Liver (tissue), 8 donors: ENCODE measurements at regions not wholly inside any gene's neighbourhood (a gene's known extent, or its start where the extent isn't known, plus 50 kb on each side); places are given as distances from the start of the nearest gene placed in this dataset.

Source experiments
- DNase-seq: peaks from one replicate; pipeline ENCODE4 v3.0.0-alpha.2; 2017; ENCODE audit warnings: low spot score
- H3K27ac ChIP-seq, 2 donors: one replicate each; pipeline ENCODE4 v1.7.0; 2013; ENCODE audit warnings: inconsistent platforms in 2 of 2, low read length in 2 of 2, control low read depth in 1 of 2, low read depth in 1 of 2, mild to moderate bottlenecking in 1 of 2
- H3K27me3 ChIP-seq, 4 donors: one replicate each; pipeline versions ENCODE4 v1.6.1 to v1.7.0; 2013; ENCODE audit warnings: low read length in 3 of 4, inconsistent platforms in 1 of 4, mild to moderate bottlenecking in 1 of 4, moderate library complexity in 1 of 4; ENCODE audit not compliant: control insufficient read depth in 4 of 4, insufficient read depth in 4 of 4
- H3K36me3 ChIP-seq, 4 donors: one replicate each; pipeline versions ENCODE4 v1.6.1 to v1.7.0; 2013; ENCODE audit warnings: low read length in 3 of 4, mild to moderate bottlenecking in 3 of 4, low read depth in 1 of 4, moderate library complexity in 1 of 4; ENCODE audit not compliant: control insufficient read depth in 4 of 4, insufficient read depth in 3 of 4
- H3K4me1 ChIP-seq, 4 donors: one replicate each; pipeline versions ENCODE4 v1.6.1 to v1.7.0; 2013; ENCODE audit warnings: low read length in 3 of 4, mild to moderate bottlenecking in 3 of 4, moderate library complexity in 1 of 4; ENCODE audit not compliant: control insufficient read depth in 4 of 4, insufficient read depth in 4 of 4
- H3K4me3 ChIP-seq, 3 donors: one replicate each; pipeline versions ENCODE4 v1.6.1 to v1.7.0; 2013; ENCODE audit warnings: low read length in 3 of 3, control low read depth in 1 of 3, low read depth in 1 of 3, mild to moderate bottlenecking in 1 of 3
- H3K9ac ChIP-seq, 2 donors: one replicate each; pipeline ENCODE4 v1.7.0; 2013; ENCODE audit warnings: low read length in 2 of 2, mild to moderate bottlenecking in 2 of 2, moderate library complexity in 2 of 2, control low read depth in 1 of 2, low read depth in 1 of 2
- H3K9me3 ChIP-seq, 4 donors: one replicate each; pipeline versions ENCODE4 v1.6.1 to v1.7.0; 2013; ENCODE audit warnings: low read length in 3 of 4; ENCODE audit not compliant: control insufficient read depth in 4 of 4
- EGR1 ChIP-seq, 2 donors: IDR thresholded peaks; 2 replicates each; pipeline ENCODE4 v1.6.1; 2016 to 2018; ENCODE audit warnings: antibody characterized with exemption in 2 of 2, low read depth in 2 of 2
- FOXA2 ChIP-seq: IDR thresholded peaks from 2 replicates; pipeline ENCODE4 v1.6.1; 2016; ENCODE audit warnings: antibody characterized with exemption
- HNF4A ChIP-seq, 2 donors: conservative IDR thresholded peaks; 2 replicates each; pipeline ENCODE4 v1.6.1; 2016; ENCODE audit warnings: antibody characterized with exemption in 2 of 2, mild to moderate bottlenecking in 2 of 2
- HNF4G ChIP-seq: IDR thresholded peaks from 2 replicates; pipeline ENCODE4 v1.6.1; 2016; ENCODE audit warnings: antibody characterized with exemption
- JUND ChIP-seq, 2 donors: IDR thresholded peaks; 2 replicates each; pipeline ENCODE4 v1.6.1; 2016; ENCODE audit warnings: antibody characterized with exemption in 2 of 2
- NR2F2 ChIP-seq: IDR thresholded peaks from 2 replicates; pipeline ENCODE4 v1.6.1; 2016; ENCODE audit warnings: antibody characterized with exemption
- RAD21 ChIP-seq, 2 donors: IDR thresholded peaks; 2 replicates each; pipeline ENCODE4 v1.6.1; 2016; ENCODE audit warnings: antibody characterized with exemption in 2 of 2, mild to moderate bottlenecking in 2 of 2
- TAF1 ChIP-seq: conservative IDR thresholded peaks from 2 replicates; pipeline ENCODE4 v1.6.1; 2016; ENCODE audit warnings: antibody characterized with exemption, mild to moderate bottlenecking
- YY1 ChIP-seq: IDR thresholded peaks from 2 replicates; pipeline ENCODE4 v1.6.1; 2016; ENCODE audit warnings: antibody characterized with exemption, mild to moderate bottlenecking
- WGBS: extraction: QIAGEN DNeasy Blood & Tissue Kit; methylation state at CpG from one replicate; pipeline ENCODE4 v1.1.7; 2013; 5-methylcytosine and 5-hydroxymethylcytosine counted together
- TF ChIP-seq, protein P1 (sequence below): IDR thresholded peaks from 2 replicates; pipeline ENCODE4 v1.6.1; 2016; ENCODE audit warnings: antibody characterized with exemption
- TF ChIP-seq, protein P2 (sequence below): fragments of 150-350 bp; IDR thresholded peaks from 2 replicates; pipeline ENCODE4 v1.5.1; 2017; ENCODE audit warnings: improper control_type of control experiment, low read depth, low read length; ENCODE audit not compliant: missing input control
- donor health status: healthy.
- donor health status: healthy.
- donor health status: healthy.
- donor health status: healthy.
- donor health status: healthy.

- no peak overlapping the region for H3K9ac ChIP-seq
- no peak for DNase-seq
- no peaks in the 10 kb centered on the region for H3K27me3 ChIP-seq
- no peak for TF ChIP-seq HNF4A (conservative IDR thresholded peaks at IDR 0.05)
- no peak for TF ChIP-seq HNF4G
- no peak for TF ChIP-seq EGR1 (IDR thresholded peaks at IDR 0.05; ENCODE audit: low read depth in 2 of 2)
- no peak for TF ChIP-seq FOXA2
- no peak for TF ChIP-seq NR2F2
- no peak for TF ChIP-seq JUND (IDR thresholded peaks at IDR 0.05)
- TF ChIP-seq, protein P1, sequence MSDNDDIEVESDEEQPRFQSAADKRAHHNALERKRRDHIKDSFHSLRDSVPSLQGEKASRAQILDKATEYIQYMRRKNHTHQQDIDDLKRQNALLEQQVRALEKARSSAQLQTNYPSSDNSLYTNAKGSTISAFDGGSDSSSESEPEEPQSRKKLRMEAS = no peak
- no peak overlapping the region for H3K4me3 ChIP-seq
- H3K36me3 ChIP-seq = no peaks in the 10 kb centered on the region
- no peaks in the 10 kb centered on the region for H3K9me3 ChIP-seq
- 54% methylated on average over 13 of the region's 13 CpGs for WGBS
- no peak overlapping the region for H3K27ac ChIP-seq
- H3K4me1 ChIP-seq = peaks cover 4 to 20% (median 17%) of the 10 kb centered on the region in 4 donors
Observed at GRCh38 chr7:25947669-25948516, 204.1 kb upstream of the NFE2L3 start.

DNA sequence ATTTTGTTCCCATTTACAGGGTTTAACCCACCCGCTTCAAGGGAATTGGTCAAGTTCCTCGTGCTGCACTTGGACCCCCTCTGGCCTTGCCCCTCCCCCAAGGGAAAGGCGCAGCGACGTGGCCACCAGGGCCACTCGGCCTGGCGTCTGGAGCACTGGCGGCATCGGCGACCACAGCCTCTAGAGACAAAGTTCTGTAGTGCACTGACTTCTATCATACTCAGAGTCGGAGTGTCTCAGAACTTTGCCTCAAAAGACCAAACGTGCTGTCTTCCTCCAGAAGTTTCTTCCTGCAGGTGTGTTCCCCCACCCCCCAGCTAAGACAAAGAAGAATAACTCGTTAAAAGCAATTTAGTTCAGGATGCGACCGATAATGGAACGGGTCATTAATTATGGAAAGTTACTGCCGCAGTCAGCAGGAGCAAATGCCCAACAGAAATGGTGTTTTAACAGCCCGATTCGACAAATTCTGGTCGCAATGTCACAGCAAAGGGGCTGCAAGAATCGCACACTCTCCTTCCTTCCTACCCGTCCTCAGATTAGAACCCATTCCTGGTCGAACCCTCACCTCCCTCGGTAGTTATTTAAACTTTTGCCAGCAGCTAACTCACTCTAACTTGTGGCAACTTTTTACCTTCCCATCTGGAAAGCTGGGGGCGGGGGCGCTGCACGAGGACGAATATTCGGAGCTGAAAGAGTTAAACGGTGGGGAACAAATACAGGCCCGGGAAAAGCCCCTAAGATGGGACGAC is 202.1 kb upstream of the NFE2L3 start:
- Histone ChIP-seq H3K4me1 (peaks cover 4 to 22% (median 17%) of the 10 kb centered on the region in 4 donors), H3K9ac (peak overlapping the region; percentile 40 to 74)
- TF ChIP-seq, protein P2, sequence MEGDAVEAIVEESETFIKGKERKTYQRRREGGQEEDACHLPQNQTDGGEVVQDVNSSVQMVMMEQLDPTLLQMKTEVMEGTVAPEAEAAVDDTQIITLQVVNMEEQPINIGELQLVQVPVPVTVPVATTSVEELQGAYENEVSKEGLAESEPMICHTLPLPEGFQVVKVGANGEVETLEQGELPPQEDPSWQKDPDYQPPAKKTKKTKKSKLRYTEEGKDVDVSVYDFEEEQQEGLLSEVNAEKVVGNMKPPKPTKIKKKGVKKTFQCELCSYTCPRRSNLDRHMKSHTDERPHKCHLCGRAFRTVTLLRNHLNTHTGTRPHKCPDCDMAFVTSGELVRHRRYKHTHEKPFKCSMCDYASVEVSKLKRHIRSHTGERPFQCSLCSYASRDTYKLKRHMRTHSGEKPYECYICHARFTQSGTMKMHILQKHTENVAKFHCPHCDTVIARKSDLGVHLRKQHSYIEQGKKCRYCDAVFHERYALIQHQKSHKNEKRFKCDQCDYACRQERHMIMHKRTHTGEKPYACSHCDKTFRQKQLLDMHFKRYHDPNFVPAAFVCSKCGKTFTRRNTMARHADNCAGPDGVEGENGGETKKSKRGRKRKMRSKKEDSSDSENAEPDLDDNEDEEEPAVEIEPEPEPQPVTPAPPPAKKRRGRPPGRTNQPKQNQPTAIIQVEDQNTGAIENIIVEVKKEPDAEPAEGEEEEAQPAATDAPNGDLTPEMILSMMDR = peak; percentile 38
- TF ChIP-seq, protein P1 = no peak
- TF ChIP-seq HNF4G = peak; percentile 28
- TF ChIP-seq TAF1 = peak; percentile 34
- TF ChIP-seq RAD21 (IDR thresholded peaks at IDR 0.05) = peak; percentile 22 to 64
- no peak for TF ChIP-seq NR2F2
- no peak for TF ChIP-seq YY1
- peak in 1 of 2 donors; percentile 32 for TF ChIP-seq HNF4A (conservative IDR thresholded peaks at IDR 0.05)

More for the DNA sequence above, 202.1 kb upstream of the NFE2L3 start:
- DNase-seq = peak; percentile 45
- 4% methylated on average over 32 of the region's 32 CpGs for WGBS
- Histone ChIP-seq H3K27me3 (no peaks in the 10 kb centered on the region), H3K9me3 (no peaks in the 10 kb centered on the region), H3K4me3 (peak overlapping the region; percentile 50 to 93 (median 90)), H3K36me3 (no peaks in the 10 kb centered on the region), H3K27ac (peak overlapping the region; percentile 90 to 93)
